HepG2 (cell line): ENCODE measurements at regions not wholly inside any gene's neighbourhood (a gene's known extent, or its start where the extent isn't known, plus 50 kb on each side); places are given as distances from the start of the nearest gene placed in this dataset.

Experiments
- BRD4 ChIP-seq: sonication (generic); formaldehyde crosslinking; IDR thresholded peaks from 2 replicates; pipeline ENCODE4 v1.4.0; 2020; ENCODE audit warnings: missing genetic modification reagents
- HNRNPH1 ChIP-seq: fragments of 200-400 bp; formaldehyde crosslinking; optimal IDR thresholded peaks from 2 replicates; pipeline ENCODE3; 2017; ENCODE audit warnings: mild to moderate bottlenecking, low read depth, low read length
- KLF11 ChIP-seq: IDR thresholded peaks from 2 replicates; pipeline ENCODE4 v1.6.1; 2016; ENCODE audit warnings: missing compliant biosample characterization
- MAX ChIP-seq: IDR thresholded peaks from 2 replicates; pipeline ENCODE4 v1.6.1; 2012; ENCODE audit warnings: inconsistent platforms
- PRDM4 ChIP-seq: sonication (generic); formaldehyde crosslinking; IDR thresholded peaks from 2 replicates; pipeline ENCODE4 v1.9.0; 2021; ENCODE audit warnings: missing genetic modification reagents, borderline replicate concordance
- PRMT3 ChIP-seq: sonication (generic); formaldehyde crosslinking; IDR thresholded peaks from 2 replicates; pipeline ENCODE4 v1.8.1; 2022; ENCODE audit warnings: low read depth, mild to moderate bottlenecking, moderate library complexity, missing genetic modification reagents, borderline replicate concordance
- TFDP1 ChIP-seq: IDR thresholded peaks from 2 replicates; pipeline ENCODE4 v1.6.1; 2016; ENCODE audit warnings: missing compliant biosample characterization, missing genetic modification reagents, borderline replicate concordance
- ZNF280B ChIP-seq: sonication (generic); formaldehyde crosslinking; IDR thresholded peaks from 2 replicates; pipeline ENCODE4 v1.5.0; 2020; ENCODE audit warnings: missing genetic modification reagents, mild to moderate bottlenecking, borderline replicate concordance
- ZNF407 ChIP-seq: sonication (generic); formaldehyde crosslinking; IDR thresholded peaks from one replicate; pipeline ENCODE4 v1.5.1; 2020; ENCODE audit warnings: mild to moderate bottlenecking, missing genetic modification reagents; ENCODE audit errors: not compliant biosample characterization
- ZNF558 ChIP-seq: sonication (generic); formaldehyde crosslinking; IDR thresholded peaks from 2 replicates; pipeline ENCODE4 v1.9.0; 2022; ENCODE audit warnings: mild to moderate bottlenecking, missing genetic modification reagents, borderline replicate concordance
- ZNF766 ChIP-seq: sonication (generic); formaldehyde crosslinking; IDR thresholded peaks from 2 replicates; pipeline ENCODE4 v1.5.0; 2020; ENCODE audit warnings: missing genetic modification reagents, borderline replicate concordance
- ZNF891 ChIP-seq: sonication (generic); formaldehyde crosslinking; IDR thresholded peaks from 2 replicates; pipeline ENCODE4 v1.5.0; 2020; ENCODE audit warnings: mild to moderate bottlenecking, missing genetic modification reagents

GRCh38 chr2:47310801-47311560 lies 58.1 kb upstream of the EPCAM start (continued):
- TF ChIP-seq BRD4 (CRISPR knock-in tag), result no peak
- TF ChIP-seq ZNF558 (CRISPR knock-in tag), result no peak; the same call in 1 of the 2 replicates
- TF ChIP-seq MAX, result no peak; the same call in 1 of the 2 replicates
- TF ChIP-seq ZNF891 (CRISPR knock-in tag), result no peak
- TF ChIP-seq PRMT3 (CRISPR knock-in tag), result 0 out of 2 replicates have a peak, but pooled peaks have one; percentile 62
- TF ChIP-seq ZNF280B (CRISPR knock-in tag), result no peak
- no peak for TF ChIP-seq ZNF766 (CRISPR knock-in tag)
- TF ChIP-seq KLF11, result no peak
- TF ChIP-seq TFDP1 (CRISPR knock-in tag), result no peak
- no peak for TF ChIP-seq ZNF407 (CRISPR knock-in tag)
- TF ChIP-seq PRDM4 (CRISPR knock-in tag), result no peak
- no peak for TF ChIP-seq HNRNPH1
